ENCODE measurements at regions not wholly inside any gene's neighbourhood (a gene's known extent, or its start where the extent isn't known, plus 50 kb on each side); places are given as distances from the start of the nearest gene placed in this dataset.

- TF ChIP-seq CTCF (IDR thresholded peaks at IDR 0.05; ENCODE audit: low read depth, low read length) (no peak), EZH2phosphoT487 (IDR thresholded peaks at IDR 0.05; ENCODE audit: low read depth) (no peak)
Measured at GRCh38 chr3:117922039-117922438, 1112.6 kb downstream of the IGSF11 start.

All from OCI-LY3 (cell line).